ENCODE measurements at regions not wholly inside any gene's neighbourhood (a gene's known extent, or its start where the extent isn't known, plus 50 kb on each side); places are given as distances from the start of the nearest gene placed in this dataset.
"Not testable (repeated sequence)": the region's sequence is repeated elsewhere in the genome, so short reads cannot be mapped to it uniquely, and the experiment has no call there.

DNA sequence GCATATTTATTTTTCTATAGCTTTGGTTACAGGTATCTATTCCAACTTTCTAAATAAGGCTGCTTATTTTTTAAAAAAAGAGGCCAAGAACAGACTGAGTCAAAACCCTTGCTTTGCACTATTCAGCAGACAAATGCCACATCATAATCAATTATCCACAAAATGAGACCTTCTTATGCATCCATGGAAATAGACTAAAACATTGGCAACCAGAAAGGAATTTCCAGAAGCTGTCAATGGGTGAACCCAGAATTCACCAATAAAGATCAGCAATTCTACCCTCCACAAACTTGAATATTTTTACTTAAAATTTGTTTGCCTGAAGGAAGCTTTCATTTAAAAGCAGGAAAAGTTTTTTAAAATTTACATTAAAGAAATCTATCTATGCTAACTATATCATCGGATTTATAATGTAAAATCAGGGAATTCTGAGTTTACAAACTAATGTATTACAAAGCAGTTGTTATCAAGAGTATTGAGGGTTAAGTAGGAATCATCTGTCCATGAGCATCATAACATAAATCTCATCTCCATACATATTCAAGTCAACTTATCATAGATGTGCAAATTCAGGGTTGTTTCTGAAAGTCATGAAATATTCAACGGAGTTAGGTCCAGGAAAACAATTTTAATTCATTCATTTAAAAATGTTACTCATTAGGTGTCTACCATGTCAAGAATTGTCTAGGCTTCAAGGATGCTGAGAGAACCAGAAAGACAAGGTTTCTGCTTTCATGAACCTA lies 548.0 kb downstream of the SATB2 start:
- no peak for DNase-seq

DNA sequence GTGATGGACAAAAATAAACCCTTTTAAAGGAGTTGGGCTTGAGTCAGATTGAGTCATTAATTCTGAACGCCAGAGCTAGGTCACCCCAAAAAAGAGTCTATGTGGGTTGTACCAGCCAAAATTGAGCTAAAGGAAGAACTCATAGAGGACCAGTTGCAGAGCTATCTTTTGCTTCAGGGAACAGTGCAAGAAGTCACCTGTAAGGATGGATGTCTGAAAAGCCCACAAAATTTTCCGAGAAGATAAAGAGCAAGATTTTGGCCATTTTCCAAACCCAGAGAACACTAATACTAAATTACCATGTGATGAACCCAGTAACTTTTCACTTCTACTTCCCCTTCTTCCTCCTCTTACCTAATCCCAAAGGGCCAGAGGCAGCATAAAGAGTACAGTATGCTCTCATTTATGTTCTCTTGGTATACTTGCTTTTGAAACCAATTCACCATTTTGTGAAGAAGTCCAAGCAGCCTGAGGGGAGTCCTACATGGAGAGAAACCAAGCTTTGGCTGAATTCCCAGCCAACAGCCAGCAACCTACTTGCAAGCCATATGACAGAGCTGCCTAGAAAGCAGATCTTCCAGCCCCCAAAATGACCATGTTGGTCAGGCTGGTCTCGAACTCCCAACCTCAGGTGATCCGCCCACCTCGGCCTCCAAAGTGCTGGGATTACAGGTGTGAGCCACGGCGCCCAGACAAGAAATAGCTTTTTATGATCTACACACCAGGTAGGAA lies 551.7 kb downstream of the SATB2 start:
- no peak for DNase-seq

GRCh38 chr2:198901894-198902293 lies 555.8 kb downstream of the SATB2 start:
- DNase-seq = no peak

DNA sequence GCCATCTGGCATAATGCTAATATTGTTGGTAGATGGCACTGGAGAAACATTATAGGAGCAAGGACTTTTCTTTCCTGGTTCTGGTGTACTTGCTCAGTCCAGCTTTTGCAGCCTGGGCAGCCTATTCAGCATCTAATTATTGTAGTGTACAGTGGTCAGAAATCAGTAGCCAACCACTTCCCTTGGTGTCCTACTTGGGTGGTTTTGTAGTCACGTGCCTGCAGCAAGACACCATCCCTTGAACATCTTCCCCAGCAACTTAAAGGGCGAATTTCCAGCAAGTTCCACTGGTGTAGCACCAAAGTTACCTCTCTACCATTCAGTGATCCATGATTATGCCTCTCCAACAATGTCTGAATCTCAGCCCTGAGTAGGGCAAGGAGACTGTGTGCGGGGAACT lies 557.6 kb downstream of the SATB2 start:
- no peak for DNase-seq

DNA sequence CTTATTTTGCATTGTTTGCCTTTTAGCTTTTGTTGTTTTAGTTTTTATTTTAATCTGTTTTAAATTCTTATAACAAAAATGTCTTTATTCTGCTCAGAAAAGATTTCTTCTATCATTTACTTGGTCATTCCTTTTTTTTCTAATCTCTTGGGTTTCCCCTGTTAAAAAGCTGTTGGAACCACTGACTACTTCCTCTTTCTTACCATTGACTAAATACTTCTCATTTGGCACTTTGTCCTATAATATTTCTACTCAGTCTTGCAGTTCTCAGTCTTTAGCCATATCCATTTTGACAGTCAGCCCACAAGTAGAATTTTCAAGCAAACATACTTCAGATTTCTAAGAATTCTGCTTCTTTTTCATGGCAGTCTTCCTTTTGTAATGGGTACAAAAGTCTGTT lies 567.2 kb downstream of the SATB2 start:
- no peak for DNase-seq

DNA sequence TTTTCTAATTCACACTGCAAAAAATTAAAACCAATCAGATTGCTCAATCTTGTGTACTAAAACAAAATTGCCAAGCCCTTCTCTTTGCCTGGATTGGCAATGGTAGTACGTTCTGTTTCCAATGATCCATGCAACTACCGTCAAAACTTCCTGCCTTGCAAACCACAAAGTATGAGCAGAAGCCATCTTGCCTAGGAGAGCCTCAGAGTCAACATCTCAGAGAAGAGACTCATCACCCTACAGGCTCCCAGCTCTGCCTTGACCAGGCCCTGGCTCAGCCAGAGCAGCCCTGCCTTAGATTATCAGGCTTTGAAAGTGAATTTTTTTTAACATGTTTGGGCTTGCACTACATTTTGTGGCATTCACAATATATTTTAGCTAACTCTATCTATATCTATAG lies 574.1 kb downstream of the SATB2 start:
- no peak for DNase-seq

GRCh38 chr2:198880986-198881385 lies 576.8 kb downstream of the SATB2 start:
- no peak for DNase-seq

GRCh38 chr2:198880421-198880820 lies 577.3 kb downstream of the SATB2 start:
- no peak for DNase-seq

DNA sequence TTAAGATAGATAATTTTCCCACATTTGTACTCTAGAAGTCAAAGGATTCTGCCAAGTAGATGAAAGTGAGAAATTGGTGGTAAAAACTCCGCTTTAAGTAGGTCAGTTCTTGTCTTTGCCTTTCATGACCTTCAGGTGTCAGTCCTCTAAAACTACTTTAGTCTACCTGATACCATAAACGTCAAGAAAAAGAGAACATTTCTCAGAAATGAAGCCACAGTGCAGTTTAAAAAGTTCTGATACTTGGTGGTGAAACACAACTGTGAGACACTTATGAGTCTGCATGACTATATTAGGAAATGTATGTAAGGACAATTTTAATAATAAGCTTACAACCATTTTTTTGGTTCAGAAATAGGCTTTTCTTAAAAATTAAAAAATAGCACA lies 583.3 kb downstream of the SATB2 start:
- no peak for DNase-seq

DNA sequence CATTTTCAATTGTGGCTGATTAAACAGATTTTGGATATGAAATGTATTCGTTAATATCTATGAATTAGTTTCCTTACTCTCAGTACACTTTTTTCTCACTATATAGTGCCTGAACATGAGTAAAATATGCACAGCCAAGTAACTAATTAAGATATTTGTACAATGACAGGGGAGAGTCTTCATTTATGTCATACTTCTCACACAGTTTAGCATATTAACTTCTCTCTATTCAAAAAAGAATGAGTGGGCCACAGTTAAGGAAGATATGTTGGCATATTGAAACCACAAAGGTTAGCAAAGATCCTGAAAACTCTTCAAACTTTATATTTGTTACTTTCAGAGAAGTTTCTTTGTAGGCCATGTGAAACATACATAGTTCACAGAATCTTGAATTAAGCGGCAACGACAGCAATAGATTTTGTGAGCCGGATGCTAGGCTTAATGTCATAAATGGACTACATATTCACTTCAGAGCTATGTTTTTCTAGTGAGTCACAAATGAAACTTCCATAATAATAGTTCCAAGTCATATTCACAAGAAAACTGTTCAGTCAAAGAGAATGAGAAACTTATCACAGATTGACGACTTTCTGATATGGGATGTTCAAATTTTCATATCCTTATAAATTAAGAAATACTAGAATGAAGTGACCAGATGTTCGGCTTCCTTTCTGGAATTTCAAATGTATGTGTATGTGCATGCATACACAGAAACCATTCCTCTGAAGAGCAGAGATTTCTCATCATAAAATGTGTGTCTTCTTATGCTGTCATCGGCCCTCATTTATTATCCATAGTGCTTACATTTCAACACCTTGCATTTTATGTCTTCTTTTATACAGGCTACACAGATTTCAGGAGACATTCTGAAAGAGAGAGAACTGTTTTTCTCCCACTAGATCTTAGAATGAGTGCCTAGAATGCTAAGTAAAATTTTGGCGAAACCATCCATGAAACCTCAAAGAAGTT lies 584.0 kb downstream of the SATB2 start:
- no peak for DNase-seq

GRCh38 chr2:198863655-198864054 lies 594.1 kb downstream of the SATB2 start:
- no peak for DNase-seq

GRCh38 chr2:198861080-198861479 lies 596.7 kb downstream of the SATB2 start:
- DNase-seq = no peak

DNA sequence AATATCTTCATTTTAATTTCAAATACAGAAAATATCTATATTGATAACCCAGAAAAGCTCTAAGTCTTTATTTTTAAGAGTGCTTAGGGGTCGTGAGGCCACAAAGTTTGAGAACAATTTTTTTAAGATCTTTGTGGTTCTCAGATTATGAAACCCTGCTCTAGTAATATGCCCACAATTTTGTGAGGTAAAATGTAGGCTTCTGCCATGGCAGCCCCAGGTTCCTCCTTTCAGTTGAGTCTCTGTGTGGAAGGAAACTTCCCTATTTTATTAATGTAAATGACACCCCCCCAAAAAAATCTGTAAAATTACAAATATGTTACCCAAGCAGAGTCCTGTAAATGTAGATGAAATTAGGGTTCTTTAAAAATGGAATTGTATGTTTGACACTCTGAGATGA lies 600.5 kb downstream of the SATB2 start:
- no peak for DNase-seq

DNA sequence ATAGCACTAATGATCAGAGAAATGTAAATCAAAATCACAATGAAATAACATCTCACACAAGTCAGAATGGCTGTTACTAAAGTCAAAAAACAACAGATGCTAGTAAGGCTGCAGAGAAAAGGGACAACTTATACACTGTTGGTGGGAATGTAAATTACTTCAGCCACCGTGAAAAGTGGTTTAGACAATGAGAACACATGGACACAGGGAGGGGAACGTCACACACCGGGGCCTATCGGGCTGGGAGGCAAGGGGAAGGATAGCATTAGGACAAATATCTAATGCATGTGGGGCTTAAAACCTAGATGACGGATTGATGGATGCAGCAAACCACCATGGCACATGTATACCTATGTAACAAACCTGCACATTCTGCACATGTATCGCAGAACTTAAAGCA lies 602.0 kb downstream of the SATB2 start:
- DNase-seq = not testable (repeated sequence)

DNA sequence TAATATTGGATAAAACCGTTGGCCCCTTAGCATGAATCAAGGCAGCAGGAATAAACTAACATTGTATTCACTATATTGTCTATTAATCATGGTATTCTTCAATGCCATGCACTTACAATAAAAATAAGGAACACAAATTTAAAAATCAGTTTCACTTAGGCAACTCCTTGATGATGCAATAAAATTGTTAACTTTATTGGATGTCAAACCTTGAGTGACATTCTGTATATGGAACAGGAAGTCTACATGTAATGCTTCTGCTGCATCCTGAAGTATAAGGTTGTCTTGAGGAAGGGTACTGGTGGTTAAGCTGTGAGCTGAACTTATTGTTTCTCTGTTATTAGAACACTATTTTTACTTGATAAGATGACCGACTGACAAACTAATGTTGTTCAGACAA lies 605.5 kb downstream of the SATB2 start:
- DNase-seq = no peak

DNA sequence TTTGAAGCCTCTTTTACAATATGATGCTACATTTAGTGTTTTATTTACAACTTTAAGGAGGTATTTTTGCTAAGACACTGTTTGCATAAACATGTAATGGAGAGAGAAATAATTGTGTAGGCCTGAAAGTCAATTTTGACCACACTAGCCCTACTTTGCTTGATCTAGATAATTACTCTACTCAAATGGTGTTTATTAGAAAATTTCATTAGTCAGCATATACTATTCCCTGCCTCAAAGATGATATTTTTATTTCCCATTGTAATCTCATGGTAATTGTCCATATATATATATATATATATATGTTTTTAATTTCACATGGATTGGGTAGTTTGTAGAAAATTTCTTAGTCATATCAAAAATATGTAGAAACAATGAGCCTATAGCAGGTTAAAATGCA lies 632.2 kb downstream of the SATB2 start:
- no peak for DNase-seq

GRCh38 chr2:198817536-198817935 lies 640.2 kb downstream of the SATB2 start:
- DNase-seq = no peak

DNA sequence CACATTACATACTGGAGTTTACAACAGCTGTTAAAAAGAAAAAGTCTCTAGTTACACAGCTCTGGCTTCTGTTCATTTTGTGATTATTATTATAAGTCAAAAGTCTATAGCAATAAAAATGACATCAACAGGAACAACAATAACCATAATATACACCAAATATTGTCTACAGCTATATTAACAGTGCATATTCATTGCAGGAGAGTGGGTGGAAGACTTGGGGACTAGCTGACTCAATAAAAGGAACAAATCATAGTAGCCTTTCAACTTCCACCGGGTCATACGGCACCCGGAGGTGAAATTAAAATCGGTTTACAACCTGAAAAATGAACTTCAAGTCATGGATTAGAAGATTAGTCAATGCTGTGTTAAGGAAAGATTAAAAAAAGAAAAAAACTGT lies 642.1 kb downstream of the SATB2 start:
- DNase-seq = no peak

GRCh38 chr2:198811198-198811597 lies 646.5 kb downstream of the SATB2 start:
- DNase-seq = no peak

DNA sequence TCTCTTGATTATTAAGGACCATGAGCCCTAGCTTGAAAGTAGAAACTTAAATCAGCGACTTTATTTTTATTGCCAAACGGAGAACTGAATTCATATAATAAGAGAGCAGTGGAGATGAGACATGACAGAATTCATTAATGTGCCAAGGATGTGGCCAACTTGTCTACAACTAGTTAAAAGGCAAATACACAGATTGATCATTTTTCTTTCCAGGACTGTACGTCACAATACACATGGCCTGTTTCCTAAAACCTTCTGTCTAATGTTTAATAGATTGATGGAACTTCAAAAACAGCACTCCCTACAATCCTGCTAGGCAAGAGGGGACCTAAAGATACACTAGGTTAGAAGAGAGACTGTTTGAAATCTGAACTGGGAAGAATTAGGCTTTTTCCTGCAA lies 647.8 kb downstream of the SATB2 start:
- no peak for DNase-seq

DNA sequence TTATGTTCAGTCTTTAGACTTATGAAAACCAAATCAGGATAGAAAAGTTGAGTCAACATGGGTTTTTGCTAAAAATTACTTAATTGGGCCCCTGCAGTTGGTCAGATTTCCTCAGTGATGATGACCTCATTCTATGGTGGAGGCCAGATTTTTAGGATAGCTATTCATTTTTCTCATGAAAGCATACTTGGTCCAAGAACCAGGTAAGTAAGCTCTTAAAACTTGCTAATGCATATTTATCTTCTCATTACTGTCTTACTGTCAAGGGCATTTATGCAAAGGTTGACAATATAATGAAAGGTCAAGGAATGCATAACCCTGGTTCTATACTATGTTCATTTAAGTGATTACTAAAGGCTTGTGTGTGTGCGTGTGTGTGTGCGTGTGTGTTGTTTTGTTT lies 650.6 kb downstream of the SATB2 start:
- no peak for DNase-seq

GRCh38 chr2:198795419-198795818 lies 662.3 kb downstream of the SATB2 start:
- DNase-seq = no peak

- no peak for DNase-seq
Observed at GRCh38 chr2:198791623-198792022, 666.1 kb downstream of the SATB2 start.

GRCh38 chr2:198788676-198789075 lies 669.1 kb downstream of the SATB2 start:
- no peak for DNase-seq

Measured in NCI-H2171 treated with DMSO at 0.1 percent for 48 hours (cell line).